Neural crest cell (in vitro differentiated cells): ENCODE measurements at regions not wholly inside any gene's neighbourhood (a gene's known extent, or its start where the extent isn't known, plus 50 kb on each side); places are given as distances from the start of the nearest gene placed in this dataset.

Source experiments
- DNase-seq: peaks from one replicate; pipeline ENCODE4 v3.0.0; 2021; ENCODE audit warnings: low read depth, mixed read lengths, low spot score
- H3K27ac Mint-ChIP-seq: one replicate; pipeline ENCODE4 v1.8.0; 2021; ENCODE audit warnings: mild to moderate bottlenecking, mixed read lengths; ENCODE audit not compliant: unreplicated experiment
- H3K27me3 Mint-ChIP-seq: 2 replicates; pipeline ENCODE4 v1.8.0; 2021; ENCODE audit warnings: low read depth, mild to moderate bottlenecking, mixed read lengths
- H3K36me3 Mint-ChIP-seq: 2 replicates; pipeline ENCODE4 v1.8.0; 2021; ENCODE audit warnings: low read depth, mild to moderate bottlenecking, mixed read lengths
- H3K4me1 Mint-ChIP-seq: 2 replicates; pipeline ENCODE4 v1.8.0; 2021; ENCODE audit warnings: mixed read lengths
- H3K4me3 Mint-ChIP-seq: one replicate; pipeline ENCODE4 v1.8.0; 2021; ENCODE audit warnings: mild to moderate bottlenecking, mixed read lengths
- H3K9me3 Mint-ChIP-seq: 2 replicates; pipeline ENCODE4 v1.8.0; 2021; ENCODE audit warnings: mixed read lengths
- CTCF ChIP-seq: fragments of 200-600 bp; sonication (generic); conservative IDR thresholded peaks from 2 replicates; pipeline ENCODE4 v1.5.0; 2021; ENCODE audit warnings: antibody characterized with exemption, mild to moderate bottlenecking

GRCh38 chr16:85971902-85972638, 73.1 kb downstream of the IRF8 start:
- H3K4me1 Mint-ChIP-seq, result peaks cover 10% of the 10 kb centered on the region
- peaks cover 3% of the 10 kb centered on the region for H3K36me3 Mint-ChIP-seq
- no peak for DNase-seq
- H3K27ac Mint-ChIP-seq, result no peak overlapping the region
- H3K27me3 Mint-ChIP-seq, result peaks cover 53% of the 10 kb centered on the region
- peaks cover 3% of the 10 kb centered on the region for H3K9me3 Mint-ChIP-seq
- no peak for TF ChIP-seq CTCF
- no peak overlapping the region for H3K4me3 Mint-ChIP-seq

- H3K4me3 Mint-ChIP-seq, result no peak overlapping the region
- peaks cover 9% of the 10 kb centered on the region for H3K4me1 Mint-ChIP-seq
- H3K27me3 Mint-ChIP-seq, result peaks cover 44% of the 10 kb centered on the region
- H3K36me3 Mint-ChIP-seq, result peaks cover 3% of the 10 kb centered on the region
- no peak for TF ChIP-seq CTCF
- no peak overlapping the region for H3K27ac Mint-ChIP-seq
- H3K9me3 Mint-ChIP-seq, result peaks cover 3% of the 10 kb centered on the region
- DNase-seq, result no peak
These were observed 75.7 kb downstream of the IRF8 start for GRCh38 chr16:85974428-85975375.

GRCh38 chr16:85975451-85975981, 76.6 kb downstream of the IRF8 start:
- no peak for DNase-seq
- Mint-ChIP-seq H3K4me3 (no peak overlapping the region), H3K9me3 (peaks cover 3% of the 10 kb centered on the region), H3K36me3 (peaks cover 3% of the 10 kb centered on the region), H3K27ac (no peak overlapping the region), H3K27me3 (peaks cover 39% of the 10 kb centered on the region), H3K4me1 (peaks cover 10% of the 10 kb centered on the region)
- TF ChIP-seq CTCF, result no peak

GRCh38 chr16:85978291-85978775, 79.4 kb downstream of the IRF8 start:
- no peak overlapping the region for H3K27ac Mint-ChIP-seq
- peaks cover 3% of the 10 kb centered on the region for H3K36me3 Mint-ChIP-seq
- no peak overlapping the region for H3K4me3 Mint-ChIP-seq
- no peak for TF ChIP-seq CTCF
- DNase-seq, result no peak
- H3K27me3 Mint-ChIP-seq, result peaks cover 42% of the 10 kb centered on the region
- H3K9me3 Mint-ChIP-seq, result peaks cover 3% of the 10 kb centered on the region
- peaks cover 14% of the 10 kb centered on the region for H3K4me1 Mint-ChIP-seq

GRCh38 chr16:85978976-85979375, 80.0 kb downstream of the IRF8 start:
- Mint-ChIP-seq H3K27me3 (peaks cover 42% of the 10 kb centered on the region), H3K4me1 (peaks cover 14% of the 10 kb centered on the region), H3K9me3 (peaks cover 1% of the 10 kb centered on the region), H3K36me3 (peaks cover 2% of the 10 kb centered on the region), H3K4me3 (no peak overlapping the region), H3K27ac (no peak overlapping the region)
- TF ChIP-seq CTCF, result no peak
- DNase-seq, result no peak
